HG03060 (cell line): ENCODE measurements at regions not wholly inside any gene's neighbourhood (a gene's known extent, or its start where the extent isn't known, plus 50 kb on each side); places are given as distances from the start of the nearest gene placed in this dataset.
A peak's percentile ranks its signal among the peaks of the same experiment; 100 is the strongest.
"Not testable (repeated sequence)": the region's sequence is repeated elsewhere in the genome, so short reads cannot be mapped to it uniquely, and the experiment has no call there.

Experiments
- ATAC-seq: cut with Tn5 transposase; IDR thresholded peaks from one replicate; pipeline ENCODE4 v1.9.1; 2021; ENCODE audit warnings: low read depth, moderate number of reproducible peaks; ENCODE audit not compliant: unreplicated experiment

DNA sequence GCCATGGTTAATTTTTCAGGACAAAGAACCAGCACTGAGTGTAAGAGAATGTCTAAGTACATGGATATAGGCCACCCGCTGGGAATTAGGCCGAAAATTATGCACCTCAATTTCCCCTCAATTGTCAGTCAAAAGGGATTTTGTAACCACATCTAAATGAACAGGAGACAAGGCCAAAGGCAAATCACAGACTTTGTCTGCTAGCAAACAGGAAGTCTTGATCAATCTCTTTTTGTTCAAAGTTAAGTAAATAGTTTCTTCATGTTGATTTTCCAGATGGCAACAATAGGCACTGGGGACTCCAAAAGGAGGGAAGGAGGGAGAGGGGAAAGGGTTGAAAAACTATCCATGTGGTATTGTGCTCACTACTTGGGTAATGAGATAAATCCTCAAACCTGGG is 276.0 kb downstream of the COG6 start:
- ATAC-seq: no peak

- not testable (repeated sequence) for ATAC-seq
Observed at GRCh38 chr13:39932514-39932913, 277.1 kb downstream of the COG6 start.

DNA sequence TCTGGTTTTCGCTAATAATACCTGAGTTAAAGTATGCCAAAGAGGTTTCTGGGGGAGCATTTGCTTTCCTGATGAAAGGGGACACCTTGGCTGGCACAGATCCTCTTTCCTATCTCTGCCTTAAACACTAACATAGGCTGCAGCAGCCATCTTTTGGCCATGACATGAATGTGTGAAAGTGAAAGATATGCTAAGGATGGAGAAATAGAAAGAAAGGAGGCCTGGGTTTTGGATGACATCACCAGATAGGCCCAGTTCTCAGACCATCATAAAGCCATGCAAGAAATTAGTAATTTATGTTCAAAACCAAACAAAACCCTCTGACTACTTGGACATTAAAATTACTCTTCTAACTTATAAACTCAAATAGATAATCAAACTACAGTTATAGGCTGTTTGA is 279.7 kb downstream of the COG6 start:
- no peak for ATAC-seq

- no peak for ATAC-seq
Observed at GRCh38 chr13:39938596-39938995, 283.1 kb downstream of the COG6 start.

- no peak for ATAC-seq
Observed at GRCh38 chr13:39941236-39941635, 285.8 kb downstream of the COG6 start.

DNA sequence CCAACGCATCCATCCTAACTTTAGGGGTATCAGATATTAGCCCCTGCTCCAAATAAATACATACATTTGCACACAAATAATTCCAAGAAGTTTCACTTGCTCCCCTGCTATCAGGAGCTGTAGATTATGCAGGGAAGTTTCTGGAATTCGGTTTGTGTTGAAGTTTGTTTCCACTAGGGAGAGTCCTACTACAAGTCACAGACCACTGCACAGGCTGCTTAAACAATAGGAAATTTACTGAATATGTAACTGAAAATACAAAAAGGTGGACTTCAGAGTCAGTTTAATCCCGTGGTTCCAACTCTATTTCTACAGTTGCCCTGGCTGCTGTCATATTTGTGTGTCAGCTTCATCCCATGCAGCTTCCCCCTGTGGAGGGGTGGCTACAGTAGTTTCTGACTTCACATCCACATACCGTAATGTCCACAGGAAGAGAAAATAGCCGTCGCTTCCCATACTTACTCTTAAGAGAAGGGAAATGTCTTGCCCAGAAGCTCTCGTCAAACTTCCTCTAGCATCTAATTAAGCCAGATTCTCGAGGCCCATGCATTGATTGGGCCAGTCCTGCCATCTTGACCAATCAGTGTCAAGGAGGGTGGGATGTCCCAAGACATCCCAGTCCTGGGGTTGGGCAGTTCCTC is 286.6 kb downstream of the COG6 start:
- ATAC-seq: no peak

DNA sequence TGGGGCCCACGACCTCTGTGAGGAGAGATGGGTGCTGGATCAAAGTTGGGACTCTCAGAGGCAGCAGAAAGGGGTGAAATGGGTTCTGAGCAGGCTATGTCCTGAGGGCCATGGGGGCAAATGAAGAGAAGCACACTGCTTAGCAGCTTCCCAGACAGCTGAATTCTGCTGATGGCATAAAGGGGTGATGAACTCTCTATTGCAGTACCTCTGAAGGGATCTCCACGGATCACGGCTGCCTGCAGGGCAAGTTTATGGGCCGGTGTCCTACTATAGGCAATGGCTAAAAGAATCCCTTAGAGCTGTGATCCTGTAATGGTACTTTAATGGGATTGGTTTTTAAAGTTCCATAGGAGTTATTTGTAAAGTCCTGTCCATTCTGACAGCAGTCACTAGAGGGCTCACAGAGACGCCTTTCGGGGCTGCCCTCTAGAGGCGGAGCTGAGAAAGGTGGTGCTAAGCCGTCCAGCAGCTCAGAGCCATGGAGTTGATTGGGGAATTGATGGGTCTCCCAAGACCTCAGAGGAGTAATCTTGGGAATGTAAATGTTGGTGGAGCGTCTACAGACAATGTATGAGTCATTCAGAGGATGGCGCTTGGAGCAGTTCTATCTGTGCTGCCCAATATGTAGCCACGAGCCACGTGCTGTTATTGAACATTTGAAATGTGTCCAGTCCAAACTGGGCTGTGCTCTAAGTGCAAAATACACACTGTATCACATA is 287.3 kb downstream of the COG6 start:
- peak; percentile 49 for ATAC-seq

- ATAC-seq: no peak
Observed at GRCh38 chr13:39943711-39944110, 288.2 kb downstream of the COG6 start.

- no peak for ATAC-seq
Observed at GRCh38 chr13:39945226-39945625, 289.8 kb downstream of the COG6 start.

- ATAC-seq: no peak
Observed at GRCh38 chr13:39946769-39947168, 291.3 kb downstream of the COG6 start.

- no peak for ATAC-seq
Observed at GRCh38 chr13:39951301-39951700, 295.8 kb downstream of the COG6 start.

DNA sequence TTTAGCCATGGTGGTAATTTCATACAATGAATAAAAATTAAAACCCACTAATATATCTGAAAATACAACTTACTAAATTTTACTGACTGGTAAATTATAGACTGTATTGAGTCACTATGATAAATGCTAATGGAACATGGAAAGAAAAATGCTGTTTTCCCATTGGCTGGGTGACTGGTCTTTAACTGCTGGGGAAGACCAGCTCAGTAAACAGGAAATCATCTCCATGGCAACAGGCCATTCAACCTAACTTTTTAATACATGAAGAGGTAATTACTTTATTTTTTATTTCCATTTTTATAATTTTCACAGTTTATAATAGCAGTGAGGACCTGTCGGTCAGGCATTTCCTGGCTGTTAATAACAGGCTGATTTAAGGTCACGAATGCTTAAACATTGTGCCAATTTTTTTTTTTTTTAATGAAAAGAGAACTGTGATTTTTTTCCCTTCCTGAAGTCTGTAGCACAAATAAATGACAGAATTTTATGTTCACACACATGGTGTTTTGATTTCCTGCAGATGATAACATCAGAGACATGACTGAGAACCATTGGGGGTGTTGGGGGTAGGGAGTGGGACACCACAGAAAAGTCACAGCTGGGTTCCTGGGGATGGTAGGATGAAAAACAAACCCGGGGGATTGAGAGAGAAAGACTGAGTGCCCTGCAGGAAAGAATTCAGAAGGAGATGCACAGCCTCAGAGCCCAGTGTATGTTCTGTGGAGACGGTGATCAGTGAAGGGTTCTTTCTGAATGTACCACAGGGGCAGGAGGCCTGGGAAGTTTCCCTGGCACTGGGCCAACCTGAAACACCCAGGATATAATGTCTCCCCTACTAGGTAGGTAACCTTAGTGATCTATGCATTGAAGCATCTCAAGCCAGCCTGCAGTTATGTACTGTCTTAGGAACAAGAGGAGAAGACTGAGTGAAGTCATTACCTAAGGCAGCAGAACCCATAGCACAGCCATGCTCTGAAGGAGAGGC is 297.1 kb downstream of the COG6 start:
- no peak for ATAC-seq

- ATAC-seq: no peak
Observed at GRCh38 chr13:39954476-39954875, 299.0 kb downstream of the COG6 start.

GRCh38 chr13:39955560-39955959 is 300.1 kb downstream of the COG6 start:
- ATAC-seq: no peak

DNA sequence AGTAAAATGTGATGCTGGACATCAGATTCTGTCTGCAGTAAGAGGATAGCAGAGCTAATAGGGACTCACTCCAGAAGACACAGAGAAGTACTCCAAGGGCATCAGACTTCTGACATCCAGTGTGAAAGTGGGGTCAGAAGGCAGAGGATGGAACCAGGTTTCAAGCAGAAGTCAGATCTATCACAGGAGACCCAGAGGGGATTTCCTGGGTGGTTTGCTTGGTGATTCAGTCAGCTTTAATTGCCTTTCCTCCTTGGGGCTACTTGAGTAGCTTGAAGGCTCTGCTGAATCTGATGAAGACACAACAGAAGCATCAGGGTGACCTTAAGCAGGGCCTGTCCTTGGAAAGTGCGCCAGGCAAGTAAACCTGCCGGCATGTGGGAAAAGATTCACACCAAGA is 300.6 kb downstream of the COG6 start:
- ATAC-seq: no peak

GRCh38 chr13:39957868-39958677 is 302.6 kb downstream of the COG6 start:
- ATAC-seq: no peak

DNA sequence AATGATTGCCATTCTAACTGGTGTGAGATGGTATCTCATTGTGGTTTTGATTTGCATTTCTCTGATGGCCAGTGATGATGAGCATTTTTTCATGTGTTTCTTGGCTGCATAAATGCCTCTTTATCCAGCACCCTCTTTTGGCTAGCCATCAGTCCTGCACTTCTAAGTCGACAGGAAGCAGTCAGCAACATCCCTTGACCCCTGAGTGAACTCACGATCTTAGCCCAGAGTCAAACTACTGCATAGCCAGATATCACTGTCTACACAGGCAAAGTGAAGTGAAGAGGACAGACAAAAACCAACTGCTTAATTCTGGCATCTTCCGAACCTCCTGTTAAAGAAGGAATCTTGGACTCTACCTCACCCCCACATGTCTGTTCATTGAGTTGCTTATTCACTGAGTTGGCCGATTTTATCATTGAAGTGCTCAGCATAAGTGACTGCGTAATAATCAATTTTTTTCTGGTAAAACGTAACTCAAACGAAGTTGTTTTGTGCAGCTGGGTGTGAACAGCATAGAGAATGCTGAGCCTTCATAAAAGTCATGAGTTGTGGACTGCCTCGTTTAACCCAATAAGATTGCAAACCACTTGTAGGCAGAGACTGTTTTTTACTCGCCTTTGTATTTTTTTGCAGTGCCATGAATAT is 304.2 kb downstream of the COG6 start:
- ATAC-seq: no peak

DNA sequence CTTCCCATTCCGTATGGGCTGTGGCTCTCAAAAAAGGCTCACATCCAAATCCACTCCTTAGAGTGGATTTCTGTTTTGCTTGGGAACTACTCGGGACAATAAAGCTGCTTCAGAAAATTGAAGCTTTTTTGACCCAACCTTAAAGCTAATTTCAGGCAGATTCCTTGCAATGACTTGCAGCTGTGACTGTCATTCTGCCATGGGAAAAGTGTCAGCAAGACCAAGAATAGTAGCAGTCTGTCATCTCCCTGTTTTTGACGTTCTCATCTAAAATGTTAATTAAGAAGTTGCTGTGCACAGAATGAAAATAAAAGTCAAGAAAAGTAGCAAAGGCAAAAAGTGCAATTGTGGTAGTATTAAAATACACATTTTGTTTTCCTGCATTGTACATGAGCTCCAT is 304.7 kb downstream of the COG6 start:
- no peak for ATAC-seq

- ATAC-seq: no peak
Observed at GRCh38 chr13:39961036-39961435, 305.6 kb downstream of the COG6 start.

GRCh38 chr13:39963612-39964011 is 308.1 kb downstream of the COG6 start:
- no peak for ATAC-seq
